Temporal lobe (tissue), 1 donor: ENCODE measurements at regions not wholly inside any gene's neighbourhood (a gene's known extent, or its start where the extent isn't known, plus 50 kb on each side); places are given as distances from the start of the nearest gene placed in this dataset. TPM values are rescaled to one million over a fixed set of nuclear protein-coding genes. Genes with fewer than 3 reads are reported as not detected.

ENCODE experiments used
- small RNA-seq: library from RNA; depleted of rRNA; stranded (forward); fragments of <200 nt; gene quantifications from one replicate; pipeline ENCODE3, GENCODE V24; 2014; ENCODE audit warnings: low replicate concordance

Small RNA genes lying in the stretch of these regions (small RNA-seq; reads per million reads assigned to genes)
- gene RN7SKP289 = not detected
